ENCODE measurements at regions not wholly inside any gene's neighbourhood (a gene's known extent, or its start where the extent isn't known, plus 50 kb on each side); places are given as distances from the start of the nearest gene placed in this dataset.

DNA sequence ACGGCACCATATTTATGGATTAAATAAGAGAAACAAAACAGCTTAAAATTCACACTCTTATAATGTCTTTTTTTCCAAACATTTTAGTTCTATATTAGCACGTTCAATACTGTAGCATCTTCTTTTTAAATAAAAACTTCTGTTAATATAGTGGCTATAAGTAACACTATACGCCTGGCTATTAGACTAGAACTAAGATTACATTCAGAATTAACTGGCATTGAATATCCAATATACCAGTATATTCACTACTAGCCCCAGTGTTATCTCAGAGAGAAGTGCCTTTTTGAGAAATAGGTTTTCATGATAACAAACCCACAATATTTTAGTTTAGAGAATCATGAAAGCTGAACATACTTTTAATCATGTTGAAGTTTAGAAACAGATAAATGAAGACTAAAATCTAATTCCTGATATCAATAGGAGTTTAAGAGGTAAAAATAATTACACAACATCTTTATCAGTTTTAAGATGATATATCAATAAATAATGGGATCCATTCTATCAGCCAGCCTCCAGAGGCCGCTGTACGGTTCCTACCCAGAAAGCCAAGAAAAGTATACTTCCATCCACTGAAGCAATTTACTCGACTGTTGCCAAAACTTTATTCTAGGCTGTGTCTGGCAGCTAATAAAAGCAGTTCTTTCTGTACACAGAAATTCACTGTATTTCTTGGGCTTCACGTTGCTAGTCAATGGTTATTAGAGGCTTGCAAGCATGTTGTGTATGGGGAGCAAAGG lies 1113.4 kb upstream of the MIR17HG start:
- peaks cover 8% of the 10 kb centered on the region for H3K4me1 ChIP-seq
- H4K20me1 ChIP-seq (ENCODE audit: low read depth) = no peaks in the 10 kb centered on the region
- DNase-seq (ENCODE audit: low spot score) = no peak
- Mint-ChIP-seq H3K27ac (no peak overlapping the region), H3K36me3 (no peaks in the 10 kb centered on the region), H3K4me1 (peaks cover 8% of the 10 kb centered on the region), H3K9me3 (peaks cover 2% of the 10 kb centered on the region), H3K4me3 (no peak overlapping the region), H3K27me3 (ENCODE audit: insufficient read depth, low read depth) (no peaks in the 10 kb centered on the region)
- H3K27ac ChIP-seq = no peak overlapping the region
- no peaks in the 10 kb centered on the region for H3F3A ChIP-seq (ENCODE audit: low read depth)
- no peaks in the 10 kb centered on the region for H3K79me2 ChIP-seq (ENCODE audit: low read depth)
- H2AFZ ChIP-seq (replicated peaks) = peak overlapping the region; percentile 48
- H3K9me3 ChIP-seq (ENCODE audit: low read depth) = no peaks in the 10 kb centered on the region
- H3K4me3 ChIP-seq = no peak overlapping the region
- H3K36me3 ChIP-seq = no peaks in the 10 kb centered on the region
- no peaks in the 10 kb centered on the region for H3K27me3 ChIP-seq
- H3K4me2 ChIP-seq = no peak overlapping the region
- TF ChIP-seq EZH2phosphoT487 (IDR thresholded peaks at IDR 0.05) (no peak), EZH2 (IDR thresholded peaks at IDR 0.05) (no peak)
- TF ChIP-seq, protein P1, sequence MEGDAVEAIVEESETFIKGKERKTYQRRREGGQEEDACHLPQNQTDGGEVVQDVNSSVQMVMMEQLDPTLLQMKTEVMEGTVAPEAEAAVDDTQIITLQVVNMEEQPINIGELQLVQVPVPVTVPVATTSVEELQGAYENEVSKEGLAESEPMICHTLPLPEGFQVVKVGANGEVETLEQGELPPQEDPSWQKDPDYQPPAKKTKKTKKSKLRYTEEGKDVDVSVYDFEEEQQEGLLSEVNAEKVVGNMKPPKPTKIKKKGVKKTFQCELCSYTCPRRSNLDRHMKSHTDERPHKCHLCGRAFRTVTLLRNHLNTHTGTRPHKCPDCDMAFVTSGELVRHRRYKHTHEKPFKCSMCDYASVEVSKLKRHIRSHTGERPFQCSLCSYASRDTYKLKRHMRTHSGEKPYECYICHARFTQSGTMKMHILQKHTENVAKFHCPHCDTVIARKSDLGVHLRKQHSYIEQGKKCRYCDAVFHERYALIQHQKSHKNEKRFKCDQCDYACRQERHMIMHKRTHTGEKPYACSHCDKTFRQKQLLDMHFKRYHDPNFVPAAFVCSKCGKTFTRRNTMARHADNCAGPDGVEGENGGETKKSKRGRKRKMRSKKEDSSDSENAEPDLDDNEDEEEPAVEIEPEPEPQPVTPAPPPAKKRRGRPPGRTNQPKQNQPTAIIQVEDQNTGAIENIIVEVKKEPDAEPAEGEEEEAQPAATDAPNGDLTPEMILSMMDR (IDR thresholded peaks at IDR 0.05) = no peak
- no peak overlapping the region for H3K9ac ChIP-seq

DNA sequence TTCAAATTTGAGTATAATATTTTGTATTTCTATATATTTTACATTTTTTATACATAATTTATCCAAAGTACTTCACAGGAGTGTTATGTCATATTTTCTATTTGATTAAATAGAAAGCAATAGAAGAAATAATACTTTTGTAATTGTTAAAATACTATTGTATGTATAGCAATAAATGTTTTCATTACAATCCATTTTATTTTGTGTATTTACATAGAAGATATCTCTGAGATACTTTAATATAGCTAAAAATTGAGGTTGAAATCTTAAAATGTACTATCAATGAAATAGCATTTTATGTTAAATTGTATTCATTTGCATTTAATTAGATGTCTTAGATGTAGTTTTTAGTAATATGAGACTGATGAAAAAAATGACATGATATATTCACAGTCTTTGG lies 1109.6 kb upstream of the MIR17HG start:
- Mint-ChIP-seq H3K36me3 (no peaks in the 10 kb centered on the region), H3K4me1 (peaks cover 15% of the 10 kb centered on the region), H3K9me3 (no peaks in the 10 kb centered on the region), H3K27me3 (ENCODE audit: insufficient read depth, low read depth) (no peaks in the 10 kb centered on the region), H3K27ac (no peak overlapping the region), H3K4me3 (no peak overlapping the region)
- Histone ChIP-seq H3K27ac (no peak overlapping the region), H3K4me2 (no peak overlapping the region), H3F3A (ENCODE audit: low read depth) (no peaks in the 10 kb centered on the region), H3K9ac (no peak overlapping the region), H3K27me3 (no peaks in the 10 kb centered on the region), H3K4me1 (peaks cover 8% of the 10 kb centered on the region), H3K79me2 (ENCODE audit: low read depth) (no peaks in the 10 kb centered on the region), H2AFZ (replicated peaks) (no peak overlapping the region), H3K4me3 (no peak overlapping the region), H3K36me3 (no peaks in the 10 kb centered on the region), H3K9me3 (ENCODE audit: low read depth) (no peaks in the 10 kb centered on the region), H4K20me1 (ENCODE audit: low read depth) (no peaks in the 10 kb centered on the region)
- no peak for DNase-seq (ENCODE audit: low spot score)
- TF ChIP-seq, protein P1 (IDR thresholded peaks at IDR 0.05) = no peak
- TF ChIP-seq EZH2phosphoT487 (IDR thresholded peaks at IDR 0.05) (no peak), EZH2 (IDR thresholded peaks at IDR 0.05) (no peak)

DNA sequence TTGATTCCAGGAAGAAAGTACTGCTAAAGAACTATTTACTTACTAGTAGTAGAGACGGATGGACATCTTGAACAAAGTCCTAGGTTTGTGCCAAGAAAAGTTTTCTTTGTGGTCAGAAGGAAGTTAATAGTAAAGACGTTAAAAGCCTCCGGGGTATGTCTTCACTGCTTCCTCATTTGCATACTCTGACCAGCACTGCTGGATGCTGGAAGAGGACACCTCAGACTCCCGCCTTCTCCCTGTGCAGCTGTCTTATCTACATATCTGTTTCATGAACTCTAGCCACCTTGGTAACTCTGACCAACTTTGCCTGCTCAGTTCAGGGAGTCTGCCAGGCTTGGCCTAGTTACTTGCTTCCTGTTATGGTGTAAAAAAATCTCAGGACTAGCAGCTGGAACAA lies 1109.1 kb upstream of the MIR17HG start:
- peak overlapping the region; percentile 84 for H2AFZ ChIP-seq (replicated peaks)
- no peaks in the 10 kb centered on the region for H3K36me3 Mint-ChIP-seq

More for the DNA sequence above, 1109.1 kb upstream of the MIR17HG start:
- H3K27ac ChIP-seq = no peak overlapping the region
- H4K20me1 ChIP-seq (ENCODE audit: low read depth) = no peaks in the 10 kb centered on the region
- Mint-ChIP-seq H3K27me3 (ENCODE audit: insufficient read depth, low read depth) (no peaks in the 10 kb centered on the region), H3K4me1 (peaks cover 15% of the 10 kb centered on the region), H3K9me3 (no peaks in the 10 kb centered on the region), H3K27ac (no peak overlapping the region), H3K4me3 (no peak overlapping the region)
- H3K27me3 ChIP-seq = no peaks in the 10 kb centered on the region
- no peaks in the 10 kb centered on the region for H3K79me2 ChIP-seq (ENCODE audit: low read depth)
- no peak overlapping the region for H3K9ac ChIP-seq
- peak; percentile 10 for DNase-seq (ENCODE audit: low spot score)
- peaks cover 8% of the 10 kb centered on the region for H3K4me1 ChIP-seq
- no peaks in the 10 kb centered on the region for H3F3A ChIP-seq (ENCODE audit: low read depth)
- H3K4me3 ChIP-seq = no peak overlapping the region
- H3K4me2 ChIP-seq = no peak overlapping the region
- no peaks in the 10 kb centered on the region for H3K9me3 ChIP-seq (ENCODE audit: low read depth)
- H3K36me3 ChIP-seq = no peaks in the 10 kb centered on the region
- TF ChIP-seq, protein P1 (IDR thresholded peaks at IDR 0.05) = no peak
- no peak for TF ChIP-seq EZH2phosphoT487 (IDR thresholded peaks at IDR 0.05)
- TF ChIP-seq EZH2 (IDR thresholded peaks at IDR 0.05) = no peak

All from neural progenitor cell (in vitro differentiated cells).